A549 (cell line): ENCODE measurements at regions not wholly inside any gene's neighbourhood (a gene's known extent, or its start where the extent isn't known, plus 50 kb on each side); places are given as distances from the start of the nearest gene placed in this dataset.

Source experiments
- ATOH8 ChIP-seq: fragments of 250-450 bp; sonication (Bioruptor Pico); IDR thresholded peaks from 2 replicates; pipeline ENCODE4 v1.5.0; 2020; ENCODE audit warnings: low read depth, mild to moderate bottlenecking, moderate library complexity
- CEBPB ChIP-seq, 2 experiments: fragments of >200 bp in 1 of 2; sonication (Bioruptor Twin) in 1 of 2; formaldehyde crosslinking in 1 of 2; IDR thresholded peaks; 2 replicates each; pipeline ENCODE4 v1.6.1; 2012 to 2016
- CHD2 ChIP-seq: fragments of 150-350 bp; IDR thresholded peaks from 2 replicates; pipeline ENCODE4 v1.6.1; 2014; ENCODE audit warnings: low read length; ENCODE audit not compliant: partially characterized antibody
- CTCF ChIP-seq: fragments of >200 bp; sonication (Bioruptor Twin); formaldehyde crosslinking; IDR thresholded peaks from 3 replicates; pipeline ENCODE4 v1.5.1; 2016
- FOSL2 ChIP-seq, 2 experiments: fragments of 450-650 bp in 1 of 2; fragments of >200 bp in 1 of 2; sonication (Bioruptor Twin) in 1 of 2; formaldehyde crosslinking; IDR thresholded peaks; 2 replicates each; pipeline versions ENCODE4 v1.5.0 to v1.6.1; 2016 to 2020; ENCODE audit warnings: mild to moderate bottlenecking in 1 of 2, moderate library complexity in 1 of 2
- HMGXB4 ChIP-seq: fragments of 250-450 bp; sonication (Bioruptor Pico); IDR thresholded peaks from 2 replicates; pipeline ENCODE4 v1.5.0; 2021; ENCODE audit warnings: mild to moderate bottlenecking, moderate library complexity, borderline replicate concordance
- HOXB13 ChIP-seq: fragments of 250-450 bp; sonication (Bioruptor Pico); IDR thresholded peaks from 2 replicates; pipeline ENCODE4 v1.5.0; 2020; ENCODE audit warnings: low read depth, mild to moderate bottlenecking, moderate library complexity
- JUN ChIP-seq, 2 experiments: fragments of >200 bp; sonication (Bioruptor Twin); formaldehyde crosslinking; IDR thresholded peaks; 2 replicates in 1 of 2; 3 replicates in 1 of 2; pipeline ENCODE4 v1.6.1; 2016 to 2017
- KDM1A ChIP-seq: fragments of 200-600 bp; sonication (generic); IDR thresholded peaks from 2 replicates; pipeline ENCODE4 v1.6.1; 2016; ENCODE audit warnings: low read depth, mild to moderate bottlenecking
- MYC ChIP-seq: IDR thresholded peaks from 2 replicates; pipeline ENCODE4 v1.6.1; 2012; ENCODE audit warnings: mild to moderate bottlenecking, inconsistent platforms, low read length, improper control_type of control experiment, borderline replicate concordance
- POLR2A ChIP-seq: IDR thresholded peaks from 2 replicates; pipeline ENCODE4 v1.6.1; 2012; ENCODE audit warnings: mild to moderate bottlenecking, low read length
- SREBF2 ChIP-seq: fragments of 450-650 bp; IDR thresholded peaks from 2 replicates; pipeline ENCODE4 v1.6.1; 2014; ENCODE audit warnings: mild to moderate bottlenecking, moderate library complexity
- TP53 ChIP-seq: fragments of 250-450 bp; sonication (Bioruptor Pico); IDR thresholded peaks from 2 replicates; pipeline ENCODE4 v1.5.0; 2021; ENCODE audit warnings: mild to moderate bottlenecking, moderate library complexity

- TF ChIP-seq CTCF (no peak), KDM1A (no peak), HOXB13 (CRISPR knock-in tag) (no peak), POLR2A (no peak), FOSL2 (IDR thresholded peaks at IDR 0.05) (no peak), FOSL2 (CRISPR knock-in tag; IDR thresholded peaks at IDR 0.05) (no peak), CEBPB (IDR thresholded peaks at IDR 0.05) (no peak), CHD2 (no peak), TP53 (no peak), JUN (IDR thresholded peaks at IDR 0.05) (no peak), HMGXB4 (CRISPR knock-in tag) (no peak), SREBF2 (no peak), ATOH8 (CRISPR knock-in tag) (no peak), MYC (no peak)
Measured at GRCh38 chr1:37237948-37238347, 203.6 kb upstream of the GRIK3 start.
